ENCODE measurements at regions not wholly inside any gene's neighbourhood (a gene's known extent, or its start where the extent isn't known, plus 50 kb on each side); places are given as distances from the start of the nearest gene placed in this dataset.

GRCh38 chr5:68450245-68450852 is 234.8 kb downstream of the PIK3R1 start:
- no peak for DNase-seq (ENCODE audit: low read depth in 2 of 2)

- DNase-seq (ENCODE audit: low read depth in 2 of 2): no peak
Measured at GRCh38 chr5:68452286-68452685, 236.7 kb downstream of the PIK3R1 start.

- no peak for DNase-seq (ENCODE audit: low read depth in 2 of 2)
Measured at GRCh38 chr5:68454172-68454571, 238.6 kb downstream of the PIK3R1 start.

- DNase-seq (ENCODE audit: low read depth in 2 of 2): no peak
Measured at GRCh38 chr5:68454766-68455165, 239.2 kb downstream of the PIK3R1 start.

GRCh38 chr5:68455216-68455615 is 239.7 kb downstream of the PIK3R1 start:
- no peak for DNase-seq (ENCODE audit: low read depth in 2 of 2)

GRCh38 chr5:68456756-68457217 is 241.2 kb downstream of the PIK3R1 start:
- no peak for DNase-seq (ENCODE audit: low read depth in 2 of 2)

GRCh38 chr5:68457285-68457684 is 241.7 kb downstream of the PIK3R1 start:
- DNase-seq (ENCODE audit: low read depth in 2 of 2): no peak

GRCh38 chr5:68458416-68459021 is 243.0 kb downstream of the PIK3R1 start:
- no peak for DNase-seq (ENCODE audit: low read depth in 2 of 2)

- DNase-seq (ENCODE audit: low read depth in 2 of 2): no peak
Measured at GRCh38 chr5:68459093-68459809, 243.7 kb downstream of the PIK3R1 start.

GRCh38 chr5:68459810-68460139 is 244.2 kb downstream of the PIK3R1 start:
- DNase-seq (ENCODE audit: low read depth in 2 of 2): no peak

GRCh38 chr5:68460147-68460798 is 244.7 kb downstream of the PIK3R1 start:
- peak in 1 of 2 donors; percentile 16 for DNase-seq (ENCODE audit: low read depth in 2 of 2)

- no peak for DNase-seq (ENCODE audit: low read depth in 2 of 2)
Measured at GRCh38 chr5:68463606-68464005, 248.1 kb downstream of the PIK3R1 start.

- DNase-seq (ENCODE audit: low read depth in 2 of 2): peak in 1 of 2 donors; percentile 11
Measured at GRCh38 chr5:68464424-68464823, 248.9 kb downstream of the PIK3R1 start.

GRCh38 chr5:68465133-68465532 is 249.6 kb downstream of the PIK3R1 start:
- DNase-seq (ENCODE audit: low read depth in 2 of 2): no peak

- DNase-seq (ENCODE audit: low read depth in 2 of 2): no peak
Measured at GRCh38 chr5:68465934-68466551, 250.5 kb downstream of the PIK3R1 start.

GRCh38 chr5:68467208-68467607 is 251.7 kb downstream of the PIK3R1 start:
- DNase-seq (ENCODE audit: low read depth in 2 of 2): no peak

GRCh38 chr5:68467794-68468193 is 252.2 kb downstream of the PIK3R1 start:
- no peak for DNase-seq (ENCODE audit: low read depth in 2 of 2)

- DNase-seq (ENCODE audit: low read depth in 2 of 2): no peak
Measured at GRCh38 chr5:68468322-68468721, 252.8 kb downstream of the PIK3R1 start.

GRCh38 chr5:68475476-68475983 is 260.0 kb downstream of the PIK3R1 start:
- DNase-seq (ENCODE audit: low read depth in 2 of 2): no peak

GRCh38 chr5:68476854-68477253 is 261.3 kb downstream of the PIK3R1 start:
- no peak for DNase-seq (ENCODE audit: low read depth in 2 of 2)

- DNase-seq (ENCODE audit: low read depth in 2 of 2): no peak
Measured at GRCh38 chr5:68478301-68479095, 262.9 kb downstream of the PIK3R1 start.
